SH-SY5Y (cell line): ENCODE measurements at regions not wholly inside any gene's neighbourhood (a gene's known extent, or its start where the extent isn't known, plus 50 kb on each side); places are given as distances from the start of the nearest gene placed in this dataset.

Source experiments
- GATA2 ChIP-seq: IDR thresholded peaks from 2 replicates; pipeline ENCODE4 v1.6.1; 2011; ENCODE audit warnings: mild to moderate bottlenecking, low read depth, low read length
- GATA3 ChIP-seq: IDR thresholded peaks from 2 replicates; pipeline ENCODE4 v1.6.1; 2011; ENCODE audit warnings: low read depth, mild to moderate bottlenecking, low read length, moderate library complexity

DNA sequence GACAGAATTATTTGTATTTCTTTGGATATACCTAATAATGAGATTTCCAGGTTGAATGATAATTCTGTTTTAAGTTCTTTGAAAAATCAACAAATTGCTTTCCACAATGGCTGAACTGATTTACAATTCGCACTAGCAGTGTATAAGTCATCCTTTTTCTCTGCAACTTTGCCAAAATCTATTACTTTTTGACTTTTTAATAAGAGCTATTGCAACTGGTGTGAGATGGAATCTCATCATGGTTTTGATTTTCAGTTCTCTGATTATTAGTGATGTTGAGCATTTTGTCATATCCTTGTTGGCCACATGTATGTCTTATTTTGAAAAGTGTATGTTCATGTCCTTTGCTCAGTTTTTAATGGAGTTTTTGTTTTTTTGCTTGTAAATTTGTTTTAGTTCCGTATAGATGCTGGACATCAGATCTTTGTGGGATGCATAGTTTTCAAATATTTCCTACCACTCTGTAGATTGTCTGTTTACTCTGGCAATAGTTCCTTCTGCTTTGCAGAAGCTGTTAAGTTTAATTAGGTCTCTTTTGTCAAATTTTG is 409.8 kb upstream of the CITED2 start:
- TF ChIP-seq GATA3 (no peak), GATA2 (no peak)

DNA sequence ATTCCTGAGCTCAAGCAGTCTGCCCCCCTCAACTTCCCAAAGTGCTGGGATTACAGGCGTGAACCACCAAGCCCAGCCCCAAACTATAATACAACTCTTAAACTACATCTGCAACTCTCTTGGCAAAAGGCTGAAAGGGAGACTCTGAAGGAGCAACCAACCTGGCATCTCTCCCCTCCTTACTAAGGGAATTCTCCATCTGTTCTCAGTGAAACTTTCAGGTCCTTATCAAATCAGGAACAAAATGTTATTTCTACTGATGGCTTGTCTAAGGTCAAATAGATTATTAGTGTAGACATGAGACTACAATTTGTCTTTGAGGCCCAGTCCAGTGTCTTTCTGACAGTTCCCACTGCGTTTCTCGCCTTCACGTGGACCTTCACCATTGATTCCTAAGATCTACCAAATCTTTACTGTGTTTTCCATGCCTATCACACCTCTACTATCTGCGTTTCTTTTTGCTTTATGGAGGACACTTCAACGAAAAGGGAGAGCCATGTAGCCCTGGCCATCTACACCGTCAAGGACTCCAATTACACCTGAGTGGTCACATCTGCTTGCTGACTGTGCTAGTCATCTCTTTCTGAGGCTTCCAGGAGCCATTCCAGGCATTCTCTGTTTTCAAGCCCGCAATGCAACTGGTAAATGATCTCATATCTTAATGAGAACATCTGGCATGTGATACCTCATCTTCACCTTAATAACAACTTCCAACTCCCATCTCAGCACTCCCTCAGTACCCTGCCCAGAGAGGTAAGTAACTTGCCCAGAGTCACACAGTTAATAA is 405.7 kb upstream of the CITED2 start:
- TF ChIP-seq GATA3 (no peak), GATA2 (no peak)

DNA sequence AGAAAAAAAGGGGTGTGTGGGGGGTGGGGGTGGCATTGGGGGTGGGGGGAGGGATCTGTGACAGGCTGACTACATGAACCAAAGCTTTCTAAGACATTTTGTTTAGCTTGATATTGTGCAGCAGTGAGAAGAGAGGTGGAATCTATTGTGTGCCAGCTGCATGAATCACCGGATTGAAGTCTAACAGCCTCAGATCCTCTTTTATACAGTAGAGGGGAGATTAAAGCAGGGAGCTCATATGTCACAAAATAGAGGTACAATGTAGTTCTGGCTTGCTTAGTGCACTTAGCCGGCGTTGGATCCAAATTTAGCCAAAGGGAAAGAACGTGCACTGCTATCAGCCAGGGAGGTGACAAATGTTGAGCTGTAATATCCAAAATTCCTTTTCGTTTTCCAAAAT is 404.2 kb upstream of the CITED2 start:
- TF ChIP-seq GATA3 (no peak), GATA2 (no peak)

DNA sequence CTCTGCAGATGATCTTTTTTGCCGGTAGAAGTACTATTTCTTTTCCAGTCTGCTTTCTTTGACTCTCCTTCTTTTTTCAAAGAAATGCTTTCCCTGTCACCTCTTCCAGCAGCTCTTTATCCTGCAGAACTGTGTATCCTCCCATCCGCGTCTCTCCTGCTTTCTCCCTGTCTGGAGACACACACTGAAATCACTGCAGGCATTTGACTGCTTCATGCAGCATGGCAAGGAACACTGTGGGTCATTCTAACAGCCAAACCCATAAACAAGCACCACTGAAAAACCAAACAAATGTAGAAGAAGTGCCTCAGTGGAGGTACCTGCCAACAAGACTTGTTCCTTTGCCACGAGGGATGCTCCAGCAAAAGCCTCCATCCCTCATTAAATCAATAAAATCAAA is 403.7 kb upstream of the CITED2 start:
- TF ChIP-seq GATA3 (no peak), GATA2 (no peak)

DNA sequence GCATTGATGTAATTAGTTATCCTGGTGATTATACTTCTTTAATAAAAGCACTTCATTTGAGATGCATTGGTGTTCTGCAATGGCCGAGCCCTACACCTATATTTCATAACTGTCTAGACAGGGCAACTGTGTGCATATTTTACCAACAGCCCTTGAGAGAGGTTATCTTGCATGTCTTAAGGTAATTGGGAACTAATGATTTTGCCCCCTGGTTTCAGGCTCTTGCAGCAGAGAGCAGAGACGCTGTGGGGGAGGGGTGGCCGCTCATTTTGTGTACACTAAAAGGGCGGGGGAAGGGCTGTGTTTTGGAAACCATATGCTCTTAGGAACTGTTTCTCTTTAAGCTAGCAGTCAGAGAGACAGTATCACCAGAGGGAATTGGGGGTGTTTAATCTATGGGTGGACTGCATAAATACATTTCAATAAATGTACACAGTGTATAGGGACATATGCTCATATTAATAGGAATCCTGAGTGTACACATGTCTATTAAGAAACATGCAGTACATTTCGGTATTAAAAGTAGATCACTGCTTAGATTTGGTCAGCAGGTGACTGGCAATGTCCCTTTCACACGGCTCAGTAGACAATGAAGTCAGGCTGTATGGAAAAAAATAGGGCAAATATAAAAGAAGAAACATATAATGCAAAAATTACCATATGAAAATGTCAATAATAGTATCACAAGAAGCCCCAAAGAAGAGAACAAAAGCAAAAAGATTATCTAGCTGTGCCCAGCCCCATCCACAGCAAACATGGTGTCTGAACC is 402.9 kb upstream of the CITED2 start:
- no peak for TF ChIP-seq GATA3
- TF ChIP-seq GATA2, result no peak

DNA sequence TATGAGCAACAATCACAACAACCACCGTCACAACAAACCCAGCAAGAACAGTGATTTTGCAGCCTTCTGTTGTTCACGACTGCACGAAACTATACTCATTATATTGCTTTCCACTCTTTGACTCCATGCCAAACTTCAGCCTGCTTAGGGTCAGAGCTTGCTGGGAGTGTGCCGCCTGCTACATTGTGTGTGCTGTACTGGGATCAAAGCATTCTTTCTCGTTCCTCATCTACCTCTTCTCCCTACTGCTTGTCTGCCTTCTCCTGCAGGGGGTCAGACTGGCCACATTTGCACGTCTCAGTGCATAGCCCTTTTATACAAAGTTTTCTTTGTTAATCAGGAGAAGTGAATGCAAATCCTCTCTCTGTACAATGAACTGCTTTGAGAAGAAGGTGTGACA is 401.6 kb upstream of the CITED2 start:
- TF ChIP-seq GATA2 (no peak), GATA3 (no peak)

DNA sequence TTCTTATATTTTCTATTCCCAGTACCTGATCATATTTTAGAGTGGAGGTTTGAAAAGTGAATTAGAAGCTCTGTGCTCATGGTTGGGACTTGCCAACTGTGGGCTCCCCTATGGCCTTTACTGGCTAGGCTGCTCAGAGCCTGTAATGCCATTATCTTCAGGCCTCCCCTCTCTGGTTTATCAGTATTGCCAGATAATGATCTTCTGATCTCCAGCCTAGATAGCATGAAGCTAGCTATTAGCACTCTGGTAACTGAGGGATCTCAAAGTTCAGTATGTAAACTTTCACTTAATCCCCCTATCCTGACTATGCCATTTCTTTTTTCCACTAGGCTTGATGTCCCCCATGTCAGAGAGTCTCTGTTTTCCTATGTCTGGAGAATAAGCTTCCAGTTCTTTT is 393.7 kb upstream of the CITED2 start:
- TF ChIP-seq GATA3, result no peak
- TF ChIP-seq GATA2, result peak; percentile 27; the same call in 1 of the 2 replicates

DNA sequence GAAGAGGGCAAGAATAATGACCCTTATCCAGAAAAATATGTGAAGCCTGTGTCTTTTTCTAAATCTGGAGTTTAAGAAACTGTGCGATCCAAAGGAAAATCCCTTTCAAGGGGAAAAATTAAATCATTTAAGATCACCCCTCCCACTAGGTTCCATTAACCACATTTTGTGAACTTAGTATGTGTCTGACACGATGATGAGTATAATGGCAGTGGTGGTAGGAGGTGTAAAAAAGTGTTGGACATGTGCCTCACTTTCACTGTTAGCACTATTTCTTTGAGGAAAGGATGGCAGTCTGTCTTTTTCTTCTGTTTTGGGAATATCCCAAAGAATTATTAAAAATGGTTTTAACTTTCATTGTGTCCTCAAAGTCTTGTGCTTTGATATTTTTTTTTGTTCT is 392.3 kb upstream of the CITED2 start:
- TF ChIP-seq GATA3 (no peak), GATA2 (no peak)

DNA sequence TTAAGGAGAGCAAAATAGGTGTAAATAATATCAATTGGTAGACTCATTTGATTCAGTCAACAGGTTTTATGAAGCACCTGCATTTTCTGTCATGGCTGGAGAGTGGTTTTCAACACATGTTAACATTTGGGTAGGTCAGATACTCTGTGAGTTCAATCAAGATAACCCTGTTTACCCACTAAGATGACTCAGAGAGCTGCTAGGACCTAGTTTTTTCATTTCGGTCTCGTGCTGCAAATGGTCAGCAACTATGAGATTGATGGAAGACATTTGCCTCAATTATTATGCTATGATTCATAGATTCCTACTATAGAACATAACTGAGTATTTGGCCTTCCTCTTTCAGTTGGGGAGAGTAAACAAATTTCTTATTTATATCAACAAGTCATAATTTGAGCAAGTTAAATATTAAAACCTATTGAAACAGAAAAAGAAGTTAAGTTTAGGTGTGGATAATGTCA is 391.4 kb upstream of the CITED2 start:
- no peak for TF ChIP-seq GATA3
- TF ChIP-seq GATA2, result no peak

DNA sequence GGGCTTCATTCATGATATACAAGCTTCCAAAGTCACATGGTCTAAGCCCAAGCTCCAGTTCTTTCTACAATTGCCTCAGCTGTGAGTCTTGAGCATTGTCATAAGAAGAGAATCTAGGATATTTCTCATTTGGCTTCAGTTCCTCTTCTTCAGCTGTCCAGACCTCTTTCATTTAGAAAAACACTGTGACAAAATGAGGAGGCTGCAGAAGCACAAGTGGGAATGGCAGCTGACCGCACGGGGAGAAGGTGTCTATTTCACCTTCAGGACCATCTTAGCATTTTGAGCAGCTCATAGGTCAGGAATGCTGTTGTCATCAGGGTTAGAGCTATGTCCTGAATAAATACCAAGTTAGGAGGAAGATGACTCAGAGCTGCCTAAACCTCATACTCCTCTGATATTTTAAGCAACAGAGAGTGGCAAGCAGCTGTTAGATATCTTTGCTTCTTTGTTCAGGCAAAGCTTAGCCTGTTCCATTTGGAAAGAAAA is 390.1 kb upstream of the CITED2 start:
- TF ChIP-seq GATA3 (no peak), GATA2 (no peak)

DNA sequence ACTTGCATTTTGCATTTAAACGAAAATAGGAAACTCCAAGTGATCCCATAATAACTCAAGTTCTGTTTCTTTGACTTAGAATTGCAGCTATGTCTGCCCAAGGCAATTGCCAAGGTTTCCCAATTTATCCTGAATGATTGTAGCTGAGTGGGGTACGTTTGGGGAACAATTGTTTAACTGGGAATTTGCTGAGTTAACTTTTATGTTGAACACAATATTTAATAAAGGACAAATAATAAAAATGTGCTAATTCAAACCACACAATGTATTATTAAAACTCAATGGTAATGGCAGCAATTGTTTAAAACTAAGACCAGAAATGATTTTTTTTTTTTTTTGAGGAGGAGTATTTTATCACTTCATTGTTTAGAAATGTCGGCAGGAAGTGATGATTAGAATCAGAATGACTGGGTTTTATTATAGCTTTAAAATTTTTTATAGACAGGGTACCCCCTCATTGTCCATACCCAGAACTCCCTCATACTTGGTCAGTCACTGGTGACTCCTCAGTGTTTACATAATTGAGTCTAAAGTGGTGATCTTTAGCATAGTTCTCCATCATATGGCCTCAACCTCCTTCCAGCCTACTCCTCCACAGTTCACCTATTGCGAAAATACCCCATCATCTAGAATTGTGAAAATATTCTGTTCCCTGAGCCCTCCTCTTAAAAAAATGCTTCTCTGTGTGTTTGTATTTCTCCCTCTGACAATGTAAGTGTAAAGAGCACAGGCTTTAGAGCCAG is 389.2 kb upstream of the CITED2 start:
- TF ChIP-seq GATA2, result no peak
- no peak for TF ChIP-seq GATA3

DNA sequence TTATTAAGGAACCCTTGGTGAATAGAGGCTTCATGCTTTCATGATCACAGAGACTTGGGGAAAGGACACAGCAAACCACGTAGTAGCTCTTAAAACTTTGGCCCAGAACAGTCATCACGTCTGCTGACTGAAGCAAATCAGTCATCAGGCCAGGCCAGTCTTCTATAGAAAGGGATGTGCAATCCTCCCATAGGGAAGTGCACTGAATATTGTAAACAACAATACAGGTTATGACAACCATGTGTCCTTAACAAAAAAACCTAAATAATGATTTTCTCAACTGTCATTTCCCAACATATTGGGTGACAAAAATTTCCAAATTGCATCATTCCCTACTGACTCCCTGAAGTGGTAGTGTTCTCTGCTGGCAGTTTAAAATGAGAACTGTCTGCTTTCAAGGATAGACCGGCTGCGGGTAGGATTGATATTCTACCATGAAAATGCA is 388.2 kb upstream of the CITED2 start:
- TF ChIP-seq GATA3, result no peak
- TF ChIP-seq GATA2, result no peak

DNA sequence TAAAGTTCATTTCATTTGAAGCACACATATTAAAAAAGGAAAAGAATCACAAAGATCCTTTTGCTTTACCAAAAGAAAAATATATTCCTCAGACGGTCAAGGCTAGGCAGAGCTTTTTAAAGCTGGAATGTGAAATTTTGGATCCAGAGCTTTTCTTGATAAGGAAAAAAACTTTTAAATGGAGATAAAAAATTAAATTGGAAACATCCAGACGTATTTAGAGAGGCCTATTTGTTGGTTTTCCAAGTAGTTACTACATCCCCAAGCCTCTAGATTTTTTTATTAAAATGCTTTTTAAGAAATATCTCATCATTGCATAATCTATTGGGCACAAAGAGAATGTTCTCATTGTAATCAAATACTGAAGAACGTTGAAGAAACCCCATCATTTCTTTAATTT is 385.7 kb upstream of the CITED2 start:
- no peak for TF ChIP-seq GATA3
- no peak for TF ChIP-seq GATA2

DNA sequence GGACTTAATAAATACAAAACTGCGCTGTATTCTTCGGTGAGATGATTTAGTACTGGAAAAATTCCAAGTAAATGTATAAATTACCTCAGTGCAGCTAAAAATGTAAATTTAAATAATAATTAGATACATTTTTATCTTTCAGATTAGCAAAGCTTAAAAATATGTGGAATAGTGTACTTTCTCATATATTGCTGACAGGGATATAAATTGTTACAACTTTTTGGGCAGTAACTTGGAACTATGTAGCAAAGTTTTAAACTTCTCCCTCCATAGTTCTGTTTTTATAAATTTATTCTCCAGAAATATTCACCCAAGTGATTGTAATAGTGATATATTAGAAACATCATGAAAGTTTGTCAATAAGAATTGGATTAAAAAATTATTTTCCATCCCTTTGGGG is 384.6 kb upstream of the CITED2 start:
- TF ChIP-seq GATA2 (no peak), GATA3 (no peak)

DNA sequence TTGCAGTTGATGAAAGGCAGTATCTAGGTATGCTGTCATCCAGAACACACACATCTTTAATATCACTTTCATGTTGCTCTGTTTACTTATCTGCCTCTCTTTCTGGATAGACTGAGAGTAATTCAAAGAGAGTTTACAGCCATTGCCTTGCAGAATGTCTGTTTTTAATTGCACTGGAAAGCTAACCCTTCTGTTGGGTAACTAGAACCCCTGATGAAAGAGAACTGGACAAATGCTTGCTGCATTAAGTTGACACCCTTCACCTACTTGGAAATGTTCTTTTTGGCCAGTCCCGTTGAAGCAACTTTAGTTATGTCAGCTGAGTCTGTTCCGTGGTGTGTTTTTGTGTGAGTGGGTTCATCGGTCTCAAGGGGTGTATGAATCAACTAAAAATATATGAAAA is 383.8 kb upstream of the CITED2 start:
- TF ChIP-seq GATA3 (no peak), GATA2 (no peak)
